GM18867 (cell line): ENCODE measurements at regions not wholly inside any gene's neighbourhood (a gene's known extent, or its start where the extent isn't known, plus 50 kb on each side); places are given as distances from the start of the nearest gene placed in this dataset.

Experiments
- ATAC-seq: cut with Tn5 transposase; IDR thresholded peaks from one replicate; pipeline ENCODE4 v1.9.1; 2021; ENCODE audit warnings: mild to moderate bottlenecking, moderate library complexity; ENCODE audit not compliant: unreplicated experiment

GRCh38 chr14:73783107-73783727 is 68.4 kb upstream of the PTGR2 start:
- no peak for ATAC-seq

GRCh38 chr14:73782623-73783022 is 68.4 kb upstream of the PNMA1 start:
- no peak for ATAC-seq

- no peak for ATAC-seq
Observed at GRCh38 chr14:73780896-73781295, 66.7 kb upstream of the PNMA1 start.

GRCh38 chr14:73780391-73780790 is 66.2 kb upstream of the PNMA1 start:
- ATAC-seq, result no peak

GRCh38 chr14:73778736-73779135 is 64.6 kb upstream of the PNMA1 start:
- ATAC-seq, result no peak

GRCh38 chr14:73777420-73777819 is 63.2 kb upstream of the PNMA1 start:
- no peak for ATAC-seq

GRCh38 chr14:73776194-73776537 is 62.0 kb upstream of the PNMA1 start:
- ATAC-seq, result no peak

GRCh38 chr14:73775339-73776193 is 61.4 kb upstream of the PNMA1 start:
- ATAC-seq, result no peak

- ATAC-seq, result no peak
Observed at GRCh38 chr14:73774671-73775070, 60.5 kb upstream of the PNMA1 start.

- no peak for ATAC-seq
Observed at GRCh38 chr14:73774241-73774570, 60.0 kb upstream of the PNMA1 start.

GRCh38 chr14:73773441-73774240 is 59.5 kb upstream of the PNMA1 start:
- no peak for ATAC-seq

GRCh38 chr14:73771848-73772638 is 57.9 kb upstream of the PNMA1 start:
- peak; percentile 51 for ATAC-seq

- ATAC-seq, result peak; percentile 13
Observed at GRCh38 chr14:73770977-73771847, 57.0 kb upstream of the PNMA1 start.

- ATAC-seq, result no peak
Observed at GRCh38 chr14:73768107-73768506, 53.9 kb upstream of the PNMA1 start.

- no peak for ATAC-seq
Observed at GRCh38 chr14:73764406-73765280, 50.5 kb upstream of the PNMA1 start.
